Duodenal mucosa (tissue), 2 donors: ENCODE measurements at regions not wholly inside any gene's neighbourhood (a gene's known extent, or its start where the extent isn't known, plus 50 kb on each side); places are given as distances from the start of the nearest gene placed in this dataset.

Experiments used
- H3K27ac ChIP-seq: one replicate; pipeline ENCODE4 v1.7.0; 2013; ENCODE audit warnings: low read depth, low read length
- H3K27me3 ChIP-seq, 2 donors: one replicate each; pipeline ENCODE4 v1.7.0; 2013; ENCODE audit warnings: low read length in 2 of 2, control low read depth in 1 of 2; ENCODE audit not compliant: insufficient read depth in 2 of 2, control insufficient read depth in 1 of 2
- H3K36me3 ChIP-seq, 2 donors: one replicate each; pipeline ENCODE4 v1.7.0; 2013; ENCODE audit warnings: low read length in 2 of 2, control low read depth in 1 of 2; ENCODE audit not compliant: insufficient read depth in 2 of 2, control insufficient read depth in 1 of 2
- H3K4me1 ChIP-seq, 2 donors: one replicate each; pipeline ENCODE4 v1.7.0; 2013; ENCODE audit warnings: low read length in 2 of 2, control low read depth in 1 of 2; ENCODE audit not compliant: insufficient read depth in 2 of 2, control insufficient read depth in 1 of 2
- H3K4me3 ChIP-seq, 2 donors: one replicate each; pipeline ENCODE4 v1.7.0; 2013; ENCODE audit warnings: low read length in 2 of 2, low read depth in 1 of 2
- H3K9ac ChIP-seq, 2 donors: one replicate each; pipeline ENCODE4 v1.7.0; 2013; ENCODE audit warnings: low read length in 2 of 2, low read depth in 1 of 2
- H3K9me3 ChIP-seq, 2 donors: one replicate each; pipeline ENCODE4 v1.7.0; 2013; ENCODE audit warnings: low read length in 2 of 2, control low read depth in 1 of 2; ENCODE audit not compliant: control insufficient read depth in 1 of 2

DNA sequence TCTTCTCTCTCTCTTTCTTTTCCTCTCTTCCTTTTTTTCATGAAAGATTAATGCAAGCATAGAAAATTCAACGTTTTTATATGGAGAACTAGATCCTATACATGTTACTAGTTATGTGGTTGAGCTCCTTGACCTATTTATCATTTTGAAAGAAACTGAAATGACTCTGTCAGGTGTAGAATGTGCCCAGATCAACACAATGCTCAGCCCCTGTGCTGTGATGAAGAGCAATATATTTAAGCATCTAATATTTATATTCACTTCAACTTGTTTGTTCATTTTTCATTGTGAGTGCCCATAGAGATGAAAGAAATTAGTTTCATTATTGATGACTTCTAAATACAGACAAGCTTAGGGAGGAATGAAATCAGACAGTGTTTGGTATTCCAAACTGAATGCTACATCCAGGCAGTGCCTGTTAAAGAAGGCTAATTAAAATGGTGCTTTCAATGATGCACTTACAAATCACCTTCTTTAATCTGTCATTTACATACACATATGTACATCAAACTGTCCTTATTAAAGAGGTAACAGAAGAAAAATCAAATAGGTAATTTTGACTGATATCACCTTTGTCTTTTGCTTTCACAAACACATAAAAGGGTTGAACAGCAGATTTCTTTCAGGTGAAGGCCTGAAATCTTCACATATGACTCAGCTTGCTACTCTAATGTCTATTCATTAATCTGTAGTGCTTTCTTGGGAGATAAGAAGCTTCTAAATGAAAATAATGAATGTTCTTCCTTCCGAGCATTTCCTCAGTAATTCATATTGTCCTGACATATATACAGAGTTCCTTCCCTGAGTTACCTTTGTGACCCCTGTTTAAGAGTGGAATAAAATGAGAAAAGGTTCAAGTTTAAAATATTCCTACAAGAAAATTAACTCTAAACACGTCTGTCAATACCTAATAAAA, 915.9 kb downstream of the PDHA2 start:
- H3K9ac ChIP-seq: no peak overlapping the region
- H3K9me3 ChIP-seq: no peaks in the 10 kb centered on the region
- H3K4me3 ChIP-seq: no peak overlapping the region
- no peaks in the 10 kb centered on the region for H3K36me3 ChIP-seq
- no peak overlapping the region for H3K27ac ChIP-seq
- no peaks in the 10 kb centered on the region for H3K27me3 ChIP-seq
- H3K4me1 ChIP-seq: no peaks in the 10 kb centered on the region

DNA sequence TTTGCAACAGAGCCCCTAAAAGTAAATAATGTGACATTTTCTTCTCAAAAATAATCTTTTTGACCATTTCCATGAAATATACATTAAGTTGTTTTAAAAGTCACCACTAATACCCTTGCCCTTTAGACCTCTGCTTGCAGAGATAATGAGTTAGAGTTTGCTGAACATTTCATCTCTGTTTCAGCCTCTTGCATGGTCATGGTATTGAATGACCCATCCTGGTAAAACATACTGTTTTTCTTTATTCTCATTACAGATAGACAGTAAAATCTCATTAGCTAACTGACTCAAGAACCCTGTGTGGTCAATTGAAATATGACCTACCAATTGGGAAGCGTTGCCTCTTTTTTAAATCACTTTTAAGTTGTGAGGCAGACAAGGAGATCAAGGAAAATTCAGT, 916.7 kb downstream of the PDHA2 start:
- Histone ChIP-seq H3K9me3 (no peaks in the 10 kb centered on the region), H3K27me3 (no peaks in the 10 kb centered on the region), H3K36me3 (no peaks in the 10 kb centered on the region), H3K4me3 (no peak overlapping the region), H3K27ac (no peak overlapping the region), H3K9ac (no peak overlapping the region), H3K4me1 (no peaks in the 10 kb centered on the region)

DNA sequence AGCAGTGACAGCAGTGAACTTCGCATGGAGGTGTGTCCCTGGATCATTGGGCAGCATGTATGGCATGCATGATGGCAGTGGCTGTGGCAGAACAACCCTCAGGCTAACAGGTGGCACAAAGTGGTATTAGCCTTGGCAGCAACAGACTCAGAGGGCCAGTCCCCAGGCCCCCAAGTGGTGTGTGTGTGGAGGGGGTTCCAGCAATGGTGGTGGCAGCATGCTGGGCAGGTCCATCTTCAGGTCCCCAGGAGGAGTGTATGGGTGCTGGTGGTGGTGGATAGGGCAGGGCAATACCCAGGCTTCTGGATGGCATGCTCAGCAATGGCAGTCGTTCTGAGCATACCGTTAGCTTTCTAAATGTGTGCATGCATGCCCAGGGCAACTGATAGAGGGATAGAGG, 923.7 kb downstream of the PDHA2 start:
- Histone ChIP-seq H3K27me3 (no peaks in the 10 kb centered on the region), H3K9ac (no peak overlapping the region), H3K4me3 (no peak overlapping the region), H3K36me3 (no peaks in the 10 kb centered on the region), H3K27ac (no peak overlapping the region), H3K9me3 (peaks cover 2 to 5% of the 10 kb centered on the region in 2 donors), H3K4me1 (no peaks in the 10 kb centered on the region)

DNA sequence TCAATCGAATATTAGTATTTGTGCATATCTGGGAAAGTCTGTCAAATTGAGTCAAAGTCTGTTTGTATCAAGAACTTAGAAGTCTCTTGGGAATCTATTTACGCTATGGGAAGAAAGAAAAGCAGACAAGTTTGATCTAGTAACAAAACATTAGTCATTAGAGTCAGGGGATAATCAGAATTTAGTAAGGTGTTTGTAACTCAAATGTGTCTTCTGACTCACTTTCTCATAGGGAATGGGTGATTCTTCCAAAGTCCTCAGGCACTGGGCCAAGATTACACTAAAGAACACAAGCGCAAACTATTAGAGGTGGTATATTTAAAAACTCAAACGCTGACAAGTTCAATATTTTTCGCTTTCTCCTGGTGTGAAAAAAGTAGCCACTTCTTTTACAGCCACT, 926.5 kb downstream of the PDHA2 start:
- H3K4me3 ChIP-seq: no peak overlapping the region
- H3K4me1 ChIP-seq: no peaks in the 10 kb centered on the region
- no peak overlapping the region for H3K27ac ChIP-seq
- no peak overlapping the region for H3K9ac ChIP-seq
- H3K36me3 ChIP-seq: no peaks in the 10 kb centered on the region
- H3K9me3 ChIP-seq: peaks cover 2 to 5% of the 10 kb centered on the region in 2 donors
- H3K27me3 ChIP-seq: no peaks in the 10 kb centered on the region

DNA sequence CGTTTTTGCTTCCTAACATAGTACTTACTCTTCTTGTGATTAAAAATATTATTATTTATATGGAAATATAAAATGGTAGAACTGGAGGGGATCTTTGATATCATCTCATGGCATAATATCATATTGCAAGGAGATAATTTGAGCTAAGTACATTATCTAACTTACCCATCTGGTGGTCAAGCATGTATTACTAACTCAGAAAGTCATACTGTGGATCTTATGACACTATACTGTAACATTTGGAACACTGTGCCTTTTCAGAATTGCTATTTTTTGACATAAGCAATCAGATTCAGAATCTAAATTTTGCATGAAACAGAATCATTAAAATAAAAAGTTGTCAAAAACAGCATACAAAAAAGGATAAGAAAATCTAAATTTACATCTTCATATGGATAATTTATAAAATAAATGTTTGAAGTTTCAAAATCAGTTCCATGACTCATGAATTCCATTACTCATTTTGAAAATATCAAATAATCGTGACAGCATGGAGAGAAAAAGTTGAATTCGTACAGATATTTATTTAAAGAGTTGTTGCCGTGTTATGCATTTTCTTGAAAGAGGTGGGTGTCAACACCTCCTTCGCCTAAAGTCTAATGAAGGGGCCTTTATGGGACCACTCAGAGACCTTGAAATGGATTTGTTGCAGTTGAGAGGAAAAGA, 928.1 kb downstream of the PDHA2 start:
- Histone ChIP-seq H3K27ac (no peak overlapping the region), H3K4me3 (no peak overlapping the region), H3K9me3 (peaks cover 2 to 4% of the 10 kb centered on the region in 2 donors), H3K36me3 (no peaks in the 10 kb centered on the region), H3K9ac (no peak overlapping the region), H3K27me3 (no peaks in the 10 kb centered on the region), H3K4me1 (no peaks in the 10 kb centered on the region)

DNA sequence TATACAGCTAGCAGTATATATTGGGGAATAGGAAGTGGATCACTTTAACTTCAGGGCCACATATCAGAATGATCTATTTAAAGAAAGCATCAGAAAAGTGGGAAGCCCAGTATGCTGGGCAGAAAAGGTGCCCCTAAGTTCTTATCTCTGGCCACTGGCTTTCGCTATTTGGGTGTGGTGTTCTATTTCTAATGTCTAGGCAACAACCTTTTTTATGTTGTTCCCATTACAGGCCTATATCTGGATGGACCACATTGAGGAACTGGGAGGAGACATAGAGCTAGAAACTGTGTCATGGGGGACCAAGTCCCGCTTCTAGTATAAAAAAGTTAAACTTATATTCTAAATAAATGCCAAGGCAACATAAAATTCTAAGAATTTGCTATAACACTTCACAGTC, 935.6 kb downstream of the PDHA2 start:
- no peak overlapping the region for H3K4me3 ChIP-seq
- peaks cover 0 to 2% of the 10 kb centered on the region in 2 donors for H3K9me3 ChIP-seq
- H3K4me1 ChIP-seq: no peaks in the 10 kb centered on the region
- H3K9ac ChIP-seq: no peak overlapping the region
- H3K36me3 ChIP-seq: no peaks in the 10 kb centered on the region
- H3K27ac ChIP-seq: no peak overlapping the region
- no peaks in the 10 kb centered on the region for H3K27me3 ChIP-seq

DNA sequence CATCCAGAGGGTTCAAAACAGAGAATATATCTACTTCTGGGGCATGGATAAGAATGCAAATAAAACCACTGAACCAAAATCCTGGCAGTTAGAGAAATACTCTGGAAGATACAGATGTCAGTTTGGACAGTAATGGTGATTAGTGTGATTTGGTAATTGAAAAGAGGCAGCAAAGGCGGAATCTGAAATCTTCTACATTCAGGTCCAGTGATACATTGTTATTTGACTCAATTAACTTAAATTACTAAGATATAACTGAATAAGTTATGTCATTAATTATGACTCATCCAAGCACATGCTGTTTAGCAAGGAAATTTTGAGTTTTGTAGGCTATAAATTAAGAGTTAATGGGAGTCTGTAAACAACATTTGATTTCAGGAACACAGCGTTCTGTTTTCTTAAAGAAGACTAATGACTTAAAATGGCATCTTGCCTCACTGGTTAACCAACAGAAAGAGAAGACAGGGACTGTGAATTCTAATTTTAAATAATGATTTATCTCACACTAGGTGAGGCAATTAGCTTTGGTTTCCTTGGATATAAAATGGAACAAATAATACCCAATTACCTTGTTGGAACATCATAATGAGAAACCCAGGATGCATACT, 937.1 kb downstream of the PDHA2 start:
- no peak overlapping the region for H3K27ac ChIP-seq

DNA sequence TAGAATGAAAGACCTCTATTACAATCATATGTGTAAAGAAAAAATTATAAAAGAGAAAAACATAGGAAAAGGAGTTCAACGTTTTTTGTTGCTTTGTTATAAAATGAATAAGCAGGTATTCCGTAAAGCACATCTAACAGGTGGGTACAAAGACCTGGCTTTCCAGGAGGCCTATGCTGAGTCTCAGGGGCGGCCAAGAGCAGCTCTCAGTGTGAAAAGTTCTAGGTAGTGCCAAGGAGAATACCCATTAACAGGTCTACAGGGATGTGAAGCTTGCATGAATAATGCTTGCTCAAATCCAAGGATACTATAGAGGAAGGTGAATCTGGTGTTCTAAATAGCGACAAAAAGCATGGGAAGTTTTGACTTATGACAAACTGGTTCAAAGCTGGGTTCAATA, 944.4 kb downstream of the PDHA2 start:
- H3K27me3 ChIP-seq: no peaks in the 10 kb centered on the region
- H3K36me3 ChIP-seq: no peaks in the 10 kb centered on the region
- no peak overlapping the region for H3K4me3 ChIP-seq
- H3K27ac ChIP-seq: no peak overlapping the region
- no peaks in the 10 kb centered on the region for H3K9me3 ChIP-seq
- H3K9ac ChIP-seq: no peak overlapping the region
- no peaks in the 10 kb centered on the region for H3K4me1 ChIP-seq

More for the DNA sequence above, 937.1 kb downstream of the PDHA2 start:
- no peak overlapping the region for H3K4me3 ChIP-seq
- H3K36me3 ChIP-seq: no peaks in the 10 kb centered on the region
- no peaks in the 10 kb centered on the region for H3K27me3 ChIP-seq
- H3K4me1 ChIP-seq: no peaks in the 10 kb centered on the region
- H3K9me3 ChIP-seq: peaks cover 0 to 2% of the 10 kb centered on the region in 2 donors
- H3K9ac ChIP-seq: no peak overlapping the region

DNA sequence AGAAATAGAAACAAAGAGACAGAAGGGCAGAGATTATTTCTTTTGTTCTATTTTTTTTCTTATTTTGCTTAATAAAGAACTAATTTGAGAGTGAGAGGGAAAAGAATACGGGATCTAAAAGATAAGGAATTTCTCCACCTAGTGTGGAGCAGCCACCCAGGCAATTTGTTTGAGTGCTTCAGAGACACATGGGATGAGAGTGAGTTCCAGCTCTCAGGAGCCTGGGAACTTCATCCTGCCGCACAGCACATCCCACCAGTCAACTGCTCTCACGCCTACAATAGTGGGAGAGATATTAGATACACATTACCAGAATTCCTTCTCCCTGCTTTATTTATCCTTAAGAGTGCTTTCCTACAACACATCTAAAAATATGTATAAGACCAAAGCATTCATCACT, 946.4 kb downstream of the PDHA2 start:
- no peak overlapping the region for H3K27ac ChIP-seq
- no peak overlapping the region for H3K9ac ChIP-seq
- H3K36me3 ChIP-seq: no peaks in the 10 kb centered on the region
- H3K4me3 ChIP-seq: no peak overlapping the region
- no peaks in the 10 kb centered on the region for H3K9me3 ChIP-seq
- H3K4me1 ChIP-seq: no peaks in the 10 kb centered on the region
- H3K27me3 ChIP-seq: no peaks in the 10 kb centered on the region

DNA sequence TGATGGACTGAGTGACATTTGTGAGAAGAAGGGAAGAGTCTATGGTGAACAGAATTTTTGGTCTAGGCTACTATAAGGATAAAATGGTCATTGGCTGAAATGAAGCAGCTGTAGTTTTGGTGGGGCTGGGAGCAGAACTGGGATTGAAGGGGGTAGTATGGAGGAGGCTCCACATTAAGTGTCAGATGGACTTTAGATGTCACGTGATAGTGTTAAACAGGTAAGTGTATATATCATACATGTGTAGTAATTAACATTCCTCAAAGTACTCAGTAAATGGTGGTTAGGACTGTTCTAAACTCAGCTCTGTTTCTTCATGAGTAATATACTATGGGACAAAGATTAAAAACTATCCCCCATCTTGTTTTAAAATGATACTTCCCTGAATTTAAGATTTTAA, 947.9 kb downstream of the PDHA2 start:
- no peaks in the 10 kb centered on the region for H3K27me3 ChIP-seq

More for the DNA sequence above, 947.9 kb downstream of the PDHA2 start:
- H3K27ac ChIP-seq: no peak overlapping the region
- no peaks in the 10 kb centered on the region for H3K4me1 ChIP-seq
- no peaks in the 10 kb centered on the region for H3K36me3 ChIP-seq
- no peaks in the 10 kb centered on the region for H3K9me3 ChIP-seq
- H3K4me3 ChIP-seq: no peak overlapping the region
- H3K9ac ChIP-seq: no peak overlapping the region
